ENCODE measurements at regions not wholly inside any gene's neighbourhood (a gene's known extent, or its start where the extent isn't known, plus 50 kb on each side); places are given as distances from the start of the nearest gene placed in this dataset.
"Not testable (repeated sequence)": the region's sequence is repeated elsewhere in the genome, so short reads cannot be mapped to it uniquely, and the experiment has no call there.

- not testable (repeated sequence) for H3K36me3 Mint-ChIP-seq (ENCODE audit: low read depth, unreplicated experiment); H3K9me3 Mint-ChIP-seq (ENCODE audit: unreplicated experiment); H3K36me3 ChIP-seq (ENCODE audit: insufficient read depth, low read length); H3K9me3 ChIP-seq (ENCODE audit: insufficient read depth, low read depth, low read length); H3K9ac ChIP-seq (ENCODE audit: low read length); H2AFZ ChIP-seq (ENCODE audit: low read depth, low read length); H3K27ac Mint-ChIP-seq (ENCODE audit: unreplicated experiment); FAIRE-seq; H4K20me1 ChIP-seq (ENCODE audit: insufficient read depth, low read length); H3K4me3 Mint-ChIP-seq (ENCODE audit: unreplicated experiment); H3K79me2 ChIP-seq (ENCODE audit: insufficient read depth, low read length); H3K27me3 ChIP-seq (ENCODE audit: insufficient read depth, low read length); H3K4me1 ChIP-seq (ENCODE audit: insufficient read depth, low read length); H3K27me3 Mint-ChIP-seq (ENCODE audit: low read depth, unreplicated experiment); H3K4me1 Mint-ChIP-seq (ENCODE audit: low read depth, unreplicated experiment); H3K27ac ChIP-seq (ENCODE audit: low read depth, low read length)
- TF ChIP-seq CTCF (IDR thresholded peaks at IDR 0.05; ENCODE audit: insufficient read depth, low read depth, low read length), result peak; percentile 58
- peak overlapping the region; percentile 17 for H3K4me3 ChIP-seq (ENCODE audit: insufficient read depth, low read depth, low read length)
- H3K4me2 ChIP-seq (ENCODE audit: low read length), result peak overlapping the region; percentile 79
- peak; percentile 32 for DNase-seq (ENCODE audit: low read depth)
These were observed 96.7 kb downstream of the TBC1D26 start for GRCh38 chr17:15828727-15829314.

- H3K9ac ChIP-seq (ENCODE audit: low read length); H3K27me3 Mint-ChIP-seq (ENCODE audit: low read depth, unreplicated experiment); FAIRE-seq; H3K4me1 Mint-ChIP-seq (ENCODE audit: low read depth, unreplicated experiment); H3K79me2 ChIP-seq (ENCODE audit: insufficient read depth, low read length); H3K27me3 ChIP-seq (ENCODE audit: insufficient read depth, low read length); H3K9me3 Mint-ChIP-seq (ENCODE audit: unreplicated experiment); H3K4me1 ChIP-seq (ENCODE audit: insufficient read depth, low read length); H3K4me3 ChIP-seq (ENCODE audit: insufficient read depth, low read depth, low read length); H3K4me2 ChIP-seq (ENCODE audit: low read length); H3K4me3 Mint-ChIP-seq (ENCODE audit: unreplicated experiment); H3K9me3 ChIP-seq (ENCODE audit: insufficient read depth, low read depth, low read length); H2AFZ ChIP-seq (ENCODE audit: low read depth, low read length); H3K36me3 ChIP-seq (ENCODE audit: insufficient read depth, low read length); H4K20me1 ChIP-seq (ENCODE audit: insufficient read depth, low read length); H3K36me3 Mint-ChIP-seq (ENCODE audit: low read depth, unreplicated experiment); H3K27ac Mint-ChIP-seq (ENCODE audit: unreplicated experiment); H3K27ac ChIP-seq (ENCODE audit: low read depth, low read length): not testable (repeated sequence)
- DNase-seq (ENCODE audit: low read depth), result peak; percentile 12
These were observed 98.1 kb downstream of the TBC1D26 start for GRCh38 chr17:15830221-15830620.

- not testable (repeated sequence) for H3K27me3 Mint-ChIP-seq (ENCODE audit: low read depth, unreplicated experiment); H3K4me2 ChIP-seq (ENCODE audit: low read length); H3K9me3 ChIP-seq (ENCODE audit: insufficient read depth, low read depth, low read length); FAIRE-seq; H3K4me3 ChIP-seq (ENCODE audit: insufficient read depth, low read depth, low read length); H3K4me1 ChIP-seq (ENCODE audit: insufficient read depth, low read length); H3K79me2 ChIP-seq (ENCODE audit: insufficient read depth, low read length); H3K4me1 Mint-ChIP-seq (ENCODE audit: low read depth, unreplicated experiment); H3K36me3 ChIP-seq (ENCODE audit: insufficient read depth, low read length); H2AFZ ChIP-seq (ENCODE audit: low read depth, low read length); H3K27ac Mint-ChIP-seq (ENCODE audit: unreplicated experiment); H3K9ac ChIP-seq (ENCODE audit: low read length); H3K9me3 Mint-ChIP-seq (ENCODE audit: unreplicated experiment); H3K27ac ChIP-seq (ENCODE audit: low read depth, low read length); H4K20me1 ChIP-seq (ENCODE audit: insufficient read depth, low read length); H3K36me3 Mint-ChIP-seq (ENCODE audit: low read depth, unreplicated experiment); H3K27me3 ChIP-seq (ENCODE audit: insufficient read depth, low read length); H3K4me3 Mint-ChIP-seq (ENCODE audit: unreplicated experiment)
- peak; percentile 82 for DNase-seq (ENCODE audit: low read depth)
These were observed 99.1 kb downstream of the TBC1D26 start for GRCh38 chr17:15831182-15831581.

- not testable (repeated sequence) for H3K36me3 Mint-ChIP-seq (ENCODE audit: low read depth, unreplicated experiment); H3K4me1 Mint-ChIP-seq (ENCODE audit: low read depth, unreplicated experiment); H3K9me3 Mint-ChIP-seq (ENCODE audit: unreplicated experiment); H3K36me3 ChIP-seq (ENCODE audit: insufficient read depth, low read length); H3K4me2 ChIP-seq (ENCODE audit: low read length); H4K20me1 ChIP-seq (ENCODE audit: insufficient read depth, low read length); H3K27ac ChIP-seq (ENCODE audit: low read depth, low read length); H3K79me2 ChIP-seq (ENCODE audit: insufficient read depth, low read length); H3K4me3 Mint-ChIP-seq (ENCODE audit: unreplicated experiment); H2AFZ ChIP-seq (ENCODE audit: low read depth, low read length); H3K27me3 ChIP-seq (ENCODE audit: insufficient read depth, low read length); H3K4me3 ChIP-seq (ENCODE audit: insufficient read depth, low read depth, low read length); H3K9ac ChIP-seq (ENCODE audit: low read length); H3K4me1 ChIP-seq (ENCODE audit: insufficient read depth, low read length); H3K27ac Mint-ChIP-seq (ENCODE audit: unreplicated experiment); H3K9me3 ChIP-seq (ENCODE audit: insufficient read depth, low read depth, low read length); FAIRE-seq; DNase-seq (ENCODE audit: low read depth); H3K27me3 Mint-ChIP-seq (ENCODE audit: low read depth, unreplicated experiment)
These were observed 100.9 kb downstream of the TBC1D26 start for GRCh38 chr17:15832921-15833480.

- H3K4me1 Mint-ChIP-seq (ENCODE audit: low read depth, unreplicated experiment); DNase-seq (ENCODE audit: low read depth); H3K9me3 ChIP-seq (ENCODE audit: insufficient read depth, low read depth, low read length); H3K4me3 ChIP-seq (ENCODE audit: insufficient read depth, low read depth, low read length); H3K27ac Mint-ChIP-seq (ENCODE audit: unreplicated experiment); H3K4me1 ChIP-seq (ENCODE audit: insufficient read depth, low read length); H3K36me3 ChIP-seq (ENCODE audit: insufficient read depth, low read length); H3K36me3 Mint-ChIP-seq (ENCODE audit: low read depth, unreplicated experiment); H3K9ac ChIP-seq (ENCODE audit: low read length); H3K27me3 ChIP-seq (ENCODE audit: insufficient read depth, low read length); H2AFZ ChIP-seq (ENCODE audit: low read depth, low read length); H3K27ac ChIP-seq (ENCODE audit: low read depth, low read length); FAIRE-seq; H3K4me3 Mint-ChIP-seq (ENCODE audit: unreplicated experiment); H3K9me3 Mint-ChIP-seq (ENCODE audit: unreplicated experiment); H3K27me3 Mint-ChIP-seq (ENCODE audit: low read depth, unreplicated experiment); H3K4me2 ChIP-seq (ENCODE audit: low read length); H3K79me2 ChIP-seq (ENCODE audit: insufficient read depth, low read length); H4K20me1 ChIP-seq (ENCODE audit: insufficient read depth, low read length): not testable (repeated sequence)
These were observed 101.8 kb downstream of the TBC1D26 start for GRCh38 chr17:15833890-15834289.
